GM23338 (cell line): ENCODE measurements at regions not wholly inside any gene's neighbourhood (a gene's known extent, or its start where the extent isn't known, plus 50 kb on each side); places are given as distances from the start of the nearest gene placed in this dataset.

Experiments
- ATAC-seq: fragments of 200-7000 bp; cut with Tn5 transposase; 3 replicates; pipeline ENCODE4 v1.9.1; 2020
- DNase-seq: peaks from one replicate; pipeline ENCODE4 v3.0.0-alpha.2; 2015; ENCODE audit warnings: low spot score
- H2AFZ ChIP-seq: fragments of 200-600 bp; sonication (generic); 2 replicates; pipeline ENCODE4 v1.8.0; 2016; ENCODE audit warnings: antibody characterized with exemption, mild to moderate bottlenecking, moderate library complexity
- H3F3A ChIP-seq: fragments of 200-600 bp; sonication (generic); replicated peaks from 2 replicates; pipeline ENCODE4 v1.8.0; 2017; ENCODE audit warnings: antibody characterized with exemption, mixed run types, low read depth
- H3K27ac ChIP-seq: fragments of 200-600 bp; sonication (generic); 2 replicates; pipeline ENCODE4 v1.6.1; 2016; ENCODE audit warnings: low read depth
- H3K27me3 ChIP-seq: fragments of 200-600 bp; sonication (generic); 2 replicates; pipeline ENCODE4 v1.8.0; 2016; ENCODE audit warnings: mild to moderate bottlenecking, mixed run types, moderate library complexity; ENCODE audit not compliant: insufficient read depth
- H3K36me3 ChIP-seq: fragments of 200-600 bp; sonication (generic); 2 replicates; pipeline ENCODE4 v1.8.0; 2016; ENCODE audit warnings: mild to moderate bottlenecking; ENCODE audit not compliant: insufficient read depth
- H3K4me1 ChIP-seq: fragments of 200-600 bp; sonication (generic); 2 replicates; pipeline ENCODE4 v1.8.0; 2016; ENCODE audit warnings: mild to moderate bottlenecking, moderate library complexity; ENCODE audit not compliant: insufficient read depth
- H3K4me2 ChIP-seq: fragments of 200-600 bp; sonication (generic); 2 replicates; pipeline ENCODE4 v1.7.1; 2017; ENCODE audit warnings: mixed run types
- H3K4me3 ChIP-seq: fragments of 200-600 bp; sonication (generic); 2 replicates; pipeline ENCODE4 v1.6.1; 2016; ENCODE audit warnings: mixed run types
- H3K79me2 ChIP-seq: fragments of 200-600 bp; sonication (generic); replicated peaks from 2 replicates; pipeline ENCODE4 v1.8.0; 2017; ENCODE audit warnings: mild to moderate bottlenecking; ENCODE audit not compliant: insufficient read depth
- H3K9me2 ChIP-seq: fragments of 200-600 bp; sonication (generic); 2 replicates; pipeline ENCODE4 v1.8.0; 2017; ENCODE audit not compliant: insufficient read depth
- H4K20me1 ChIP-seq: fragments of 200-600 bp; sonication (generic); replicated peaks from 2 replicates; pipeline ENCODE4 v1.8.0; 2017; ENCODE audit warnings: mild to moderate bottlenecking; ENCODE audit not compliant: insufficient read depth
- H3K27ac Mint-ChIP-seq: 2 replicates; pipeline ENCODE4 v1.8.0; 2020; ENCODE audit warnings: inconsistent platforms, mild to moderate bottlenecking, moderate library complexity, mixed read lengths
- H3K27me3 Mint-ChIP-seq: 3 replicates; pipeline ENCODE4 v1.8.0; 2022; ENCODE audit warnings: low read depth, mild to moderate bottlenecking, moderate library complexity, mixed read lengths, inconsistent platforms; ENCODE audit not compliant: insufficient read depth, poor library complexity
- H3K36me3 Mint-ChIP-seq: 3 replicates; pipeline ENCODE4 v1.8.0; 2021; ENCODE audit warnings: low read depth, mild to moderate bottlenecking, inconsistent platforms, moderate library complexity, mixed read lengths
- H3K4me1 Mint-ChIP-seq: 3 replicates; pipeline ENCODE4 v1.8.0; 2020; ENCODE audit warnings: mild to moderate bottlenecking, inconsistent platforms, mixed read lengths
- H3K4me3 Mint-ChIP-seq: 3 replicates; pipeline ENCODE4 v1.8.0; 2021; ENCODE audit warnings: moderate library complexity, mild to moderate bottlenecking, inconsistent platforms, mixed read lengths
- H3K9me3 Mint-ChIP-seq: 3 replicates; pipeline ENCODE4 v1.8.0; 2020; ENCODE audit warnings: moderate library complexity, mild to moderate bottlenecking, inconsistent platforms, mixed read lengths
- CREB1 ChIP-seq: fragments of 250-450 bp; sonication (Bioruptor Pico); IDR thresholded peaks from 2 replicates; pipeline ENCODE4 v1.5.0; 2020; ENCODE audit warnings: low read depth, mild to moderate bottlenecking, moderate library complexity
- CTCF ChIP-seq, 2 experiments: fragments of 200-600 bp in 1 of 2; sonication (generic) in 1 of 2; conservative IDR thresholded peaks; 2 replicates each; pipeline versions ENCODE4 v1.5.1 to v1.6.1; 2016 to 2017; ENCODE audit warnings: antibody characterized with exemption in 2 of 2, low read depth in 2 of 2, mild to moderate bottlenecking in 2 of 2, moderate library complexity in 1 of 2
- ETS1 ChIP-seq: IDR thresholded peaks from 2 replicates; pipeline ENCODE4 v1.6.1; 2016; ENCODE audit warnings: antibody characterized with exemption
- EZH2 ChIP-seq: fragments of 200-600 bp; sonication (generic); IDR thresholded peaks from one replicate; pipeline ENCODE4 v1.8.0; 2017; ENCODE audit warnings: antibody characterized with exemption, mild to moderate bottlenecking, low read depth; ENCODE audit not compliant: unreplicated experiment
- EZH2phosphoT487 ChIP-seq: fragments of 200-600 bp; sonication (generic); IDR thresholded peaks from one replicate; pipeline ENCODE4 v1.8.1; 2018; ENCODE audit warnings: antibody characterized with exemption; ENCODE audit not compliant: unreplicated experiment
- JUNB ChIP-seq: IDR thresholded peaks from one replicate; pipeline ENCODE4 v1.6.1; 2016; ENCODE audit warnings: antibody characterized with exemption; ENCODE audit not compliant: unreplicated experiment
- STAT1 ChIP-seq: IDR thresholded peaks from one replicate; pipeline ENCODE4 v1.6.1; 2016; ENCODE audit warnings: antibody characterized with exemption; ENCODE audit not compliant: unreplicated experiment
- ZNF114 ChIP-seq: fragments of 250-450 bp; sonication (Bioruptor Pico); IDR thresholded peaks from 2 replicates; pipeline ENCODE4 v1.5.0; 2020; ENCODE audit warnings: mild to moderate bottlenecking, moderate library complexity
- ZNF462 ChIP-seq: fragments of 250-450 bp; sonication (Bioruptor Pico); IDR thresholded peaks from 2 replicates; pipeline ENCODE4 v1.5.0; 2020; ENCODE audit warnings: mild to moderate bottlenecking, moderate library complexity

GRCh38 chr13:24605923-24606372 is 74.3 kb upstream of the ATP12A start:
- H3K4me3 Mint-ChIP-seq = no peak overlapping the region
- peaks cover 3% of the 10 kb centered on the region for H3K27me3 Mint-ChIP-seq
- Histone ChIP-seq H3F3A (no peaks in the 10 kb centered on the region), H3K9me2 (no peaks in the 10 kb centered on the region), H2AFZ (0 out of 2 replicates have a peak overlapping the region, but pooled peaks have one; percentile 19), H3K4me2 (no peak overlapping the region), H3K79me2 (no peaks in the 10 kb centered on the region), H3K36me3 (no peaks in the 10 kb centered on the region), H3K4me3 (no peak overlapping the region), H3K27me3 (no peaks in the 10 kb centered on the region), H3K4me1 (no peaks in the 10 kb centered on the region), H3K27ac (no peak overlapping the region), H4K20me1 (no peaks in the 10 kb centered on the region)
- no peak overlapping the region for H3K27ac Mint-ChIP-seq
- peaks cover 3% of the 10 kb centered on the region; the same call in 1 of the 3 replicates for H3K9me3 Mint-ChIP-seq
- no peaks in the 10 kb centered on the region for H3K4me1 Mint-ChIP-seq
- DNase-seq (peak; percentile 56), ATAC-seq (peak; percentile 88)
- TF ChIP-seq ZNF114 (CRISPR knock-in tag) (no peak), STAT1 (no peak), CTCF (conservative IDR thresholded peaks at IDR 0.05; ENCODE audit: low read depth in 2 of 2) (peak; percentile 30 to 32; a peak in 3 of 4 replicates)
- H3K36me3 Mint-ChIP-seq = no peaks in the 10 kb centered on the region

GRCh38 chr13:24606486-24607170 is 73.6 kb upstream of the ATP12A start:
- Mint-ChIP-seq H3K36me3 (no peaks in the 10 kb centered on the region), H3K4me3 (no peak overlapping the region), H3K27me3 (peaks cover 3% of the 10 kb centered on the region), H3K9me3 (peaks cover 3% of the 10 kb centered on the region; the same call in 1 of the 3 replicates), H3K4me1 (no peaks in the 10 kb centered on the region), H3K27ac (no peak overlapping the region)
- ATAC-seq = peak; percentile 61
- Histone ChIP-seq H3K36me3 (no peaks in the 10 kb centered on the region), H3K9me2 (no peaks in the 10 kb centered on the region), H3K4me2 (no peak overlapping the region), H3K4me1 (no peaks in the 10 kb centered on the region), H4K20me1 (no peaks in the 10 kb centered on the region), H3K27ac (no peak overlapping the region), H2AFZ (0 out of 2 replicates have a peak overlapping the region, but pooled peaks have one; percentile 19), H3F3A (no peaks in the 10 kb centered on the region), H3K27me3 (no peaks in the 10 kb centered on the region), H3K79me2 (no peaks in the 10 kb centered on the region), H3K4me3 (no peak overlapping the region)
- no peak for DNase-seq
- TF ChIP-seq EZH2phosphoT487 (no peak), EZH2 (no peak), CREB1 (CRISPR knock-in tag) (no peak), STAT1 (no peak), CTCF (conservative IDR thresholded peaks at IDR 0.05; ENCODE audit: low read depth in 2 of 2) (no peak), ZNF462 (CRISPR knock-in tag) (no peak), JUNB (no peak), ETS1 (no peak)
